Activated naive CD4-positive, alpha-beta T cell treated with anti-CD3 and anti-CD28 coated beads, Interleukin-2, amount 50 U/mL, for 24 hours (primary cell): ENCODE measurements at regions not wholly inside any gene's neighbourhood (a gene's known extent, or its start where the extent isn't known, plus 50 kb on each side); places are given as distances from the start of the nearest gene placed in this dataset.
A peak's percentile ranks its signal among the peaks of the same experiment; 100 is the strongest.
"Not testable (repeated sequence)": the region's sequence is repeated elsewhere in the genome, so short reads cannot be mapped to it uniquely, and the experiment has no call there.

Experiments
- H3K27ac Mint-ChIP-seq: one replicate; pipeline ENCODE4 v1.8.0; 2021; ENCODE audit warnings: mild to moderate bottlenecking, mixed read lengths
- H3K27me3 Mint-ChIP-seq: one replicate; pipeline ENCODE4 v1.8.0; 2021; ENCODE audit warnings: mixed read lengths
- H3K36me3 Mint-ChIP-seq: one replicate; pipeline ENCODE4 v1.8.0; 2021; ENCODE audit warnings: mixed read lengths
- H3K4me1 Mint-ChIP-seq: one replicate; pipeline ENCODE4 v1.8.0; 2021; ENCODE audit warnings: mixed read lengths
- H3K4me3 Mint-ChIP-seq: one replicate; pipeline ENCODE4 v1.8.0; 2021; ENCODE audit warnings: mild to moderate bottlenecking, mixed read lengths
- H3K9me3 Mint-ChIP-seq: one replicate; pipeline ENCODE4 v1.8.0; 2021; ENCODE audit warnings: mixed read lengths

DNA sequence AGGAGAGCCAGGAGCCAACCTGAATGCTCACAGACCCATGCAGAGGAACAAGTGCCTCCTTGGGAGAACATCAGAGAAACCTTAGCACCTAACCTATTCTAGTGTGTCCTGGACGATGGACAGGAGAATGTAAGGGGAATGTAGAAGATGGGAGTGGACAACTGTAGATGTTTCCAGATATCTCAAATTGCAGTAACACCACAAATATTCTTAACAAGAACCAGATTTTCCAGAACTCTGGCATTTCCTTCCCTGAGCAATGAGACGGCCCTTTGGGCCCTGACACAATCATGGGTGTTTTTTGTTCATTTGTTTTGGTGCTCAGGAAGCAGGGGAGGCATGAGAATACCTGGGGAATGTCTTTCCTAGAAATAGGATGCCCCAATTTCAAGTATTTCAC, 196.1 kb upstream of the PRSS1 start:
- Mint-ChIP-seq H3K9me3 (no peaks in the 10 kb centered on the region), H3K4me1 (peaks cover 7% of the 10 kb centered on the region), H3K36me3 (peaks cover 1% of the 10 kb centered on the region), H3K27me3 (no peaks in the 10 kb centered on the region), H3K4me3 (no peak overlapping the region), H3K27ac (no peak overlapping the region)

DNA sequence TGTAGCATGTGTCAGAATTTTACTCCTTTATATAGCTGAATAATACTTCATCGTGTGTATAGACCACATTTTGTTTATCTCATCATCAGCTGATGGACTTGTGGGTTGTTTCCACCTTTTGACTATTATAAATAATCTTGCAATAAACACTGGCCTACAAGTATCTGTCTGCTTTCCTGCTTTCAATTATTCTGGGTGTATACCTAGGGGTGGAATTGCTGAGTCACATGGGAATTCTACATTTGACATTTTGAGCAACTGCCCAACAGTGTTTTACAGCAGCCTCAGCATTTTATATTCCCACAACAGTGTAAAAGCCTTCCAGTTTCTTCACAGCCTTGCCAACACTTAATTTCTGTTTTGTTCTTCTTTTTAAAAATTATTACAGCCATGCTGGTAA, 200.3 kb upstream of the PRSS1 start:
- H3K4me3 Mint-ChIP-seq, result no peak overlapping the region
- H3K9me3 Mint-ChIP-seq, result no peaks in the 10 kb centered on the region
- no peaks in the 10 kb centered on the region for H3K27me3 Mint-ChIP-seq
- no peak overlapping the region for H3K27ac Mint-ChIP-seq
- H3K36me3 Mint-ChIP-seq, result no peaks in the 10 kb centered on the region
- no peaks in the 10 kb centered on the region for H3K4me1 Mint-ChIP-seq

DNA sequence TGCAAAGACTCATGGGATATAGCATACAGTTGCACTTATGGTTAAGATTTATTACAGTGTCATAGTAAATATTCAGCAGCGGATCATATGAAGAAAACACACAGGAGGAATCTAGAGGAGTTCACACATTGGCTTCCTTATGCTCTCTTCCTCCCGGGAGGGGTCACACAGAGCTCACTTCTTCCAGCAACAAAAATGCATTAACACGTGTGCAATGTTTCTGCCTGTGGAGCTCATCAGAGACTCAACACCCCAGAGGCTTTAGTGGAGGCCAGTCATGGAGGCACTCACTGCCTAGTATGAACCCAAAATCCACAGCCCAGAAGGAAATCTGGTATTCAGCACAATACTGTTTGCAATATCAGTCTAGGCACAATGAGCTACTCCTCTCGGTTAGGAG, 202.8 kb upstream of the PRSS1 start:
- no peaks in the 10 kb centered on the region for H3K27me3 Mint-ChIP-seq
- H3K4me3 Mint-ChIP-seq, result no peak overlapping the region
- H3K27ac Mint-ChIP-seq, result no peak overlapping the region
- H3K36me3 Mint-ChIP-seq, result no peaks in the 10 kb centered on the region
- H3K9me3 Mint-ChIP-seq, result no peaks in the 10 kb centered on the region
- peaks cover 4% of the 10 kb centered on the region for H3K4me1 Mint-ChIP-seq

DNA sequence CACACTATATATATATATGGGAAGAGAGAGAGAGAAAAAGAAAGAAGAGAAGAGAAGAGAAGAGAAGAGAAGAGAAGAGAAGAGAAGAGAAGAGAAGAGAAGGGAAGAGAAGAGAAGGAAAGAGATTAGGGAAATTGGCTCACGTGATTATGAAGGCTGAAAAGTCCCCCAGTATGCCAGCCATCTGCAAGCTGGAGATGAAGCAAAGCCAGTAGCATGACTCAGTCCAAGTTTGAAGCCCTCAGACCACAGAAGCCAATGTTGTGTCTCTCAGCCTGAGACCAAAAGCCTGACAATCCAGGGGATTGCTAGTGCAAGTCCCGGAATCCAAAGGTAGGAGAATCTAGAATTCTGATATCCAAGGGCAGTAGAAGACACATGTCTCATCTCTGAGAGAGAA, 206.3 kb upstream of the PRSS1 start:
- Mint-ChIP-seq H3K9me3 (no peaks in the 10 kb centered on the region), H3K27me3 (no peaks in the 10 kb centered on the region), H3K27ac (no peak overlapping the region), H3K4me3 (no peak overlapping the region), H3K36me3 (peaks cover 2% of the 10 kb centered on the region), H3K4me1 (peaks cover 24% of the 10 kb centered on the region)

DNA sequence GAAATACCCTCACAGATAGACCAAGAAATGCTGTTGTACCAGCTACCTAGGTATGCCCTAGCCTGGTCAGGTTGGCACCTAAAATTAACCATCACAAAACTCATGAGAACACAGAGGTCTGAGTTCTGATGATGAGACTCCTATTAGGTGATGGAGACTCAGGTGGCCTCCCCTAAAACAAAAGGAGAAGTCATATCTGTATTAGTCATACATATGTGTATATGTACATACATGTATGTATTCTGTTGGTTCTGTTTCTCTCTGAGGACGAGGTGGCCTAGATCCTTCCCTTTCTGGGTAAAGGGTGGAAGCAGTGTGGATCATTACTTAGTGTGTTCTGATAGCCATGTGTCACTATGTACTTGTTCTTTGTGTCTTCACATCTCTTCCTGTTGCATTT, 207.2 kb upstream of the PRSS1 start:
- H3K27me3 Mint-ChIP-seq, result no peaks in the 10 kb centered on the region
- no peaks in the 10 kb centered on the region for H3K9me3 Mint-ChIP-seq
- no peak overlapping the region for H3K4me3 Mint-ChIP-seq
- peak overlapping the region; percentile 81 for H3K27ac Mint-ChIP-seq
- peaks cover 2% of the 10 kb centered on the region for H3K36me3 Mint-ChIP-seq
- peaks cover 29% of the 10 kb centered on the region for H3K4me1 Mint-ChIP-seq

DNA sequence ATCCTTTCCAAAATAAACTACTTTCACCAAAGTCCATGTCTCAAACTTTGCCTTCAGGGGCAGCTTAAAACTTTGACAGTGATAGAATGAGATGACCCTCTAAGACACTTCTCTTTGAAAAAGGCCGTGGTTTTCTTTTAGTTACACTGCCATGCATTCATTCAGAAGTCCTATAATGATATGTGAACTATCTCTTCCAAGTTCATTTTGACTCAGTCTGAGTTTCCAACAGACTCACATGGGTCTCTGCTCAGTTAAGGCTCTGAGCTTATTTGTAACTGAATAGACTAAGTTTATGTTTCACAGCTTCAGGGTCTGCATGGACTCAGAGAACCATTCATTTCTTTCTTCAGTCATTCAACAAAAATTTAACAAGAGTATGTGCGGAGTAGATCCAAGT, 208.9 kb upstream of the PRSS1 start:
- peaks cover 38% of the 10 kb centered on the region for H3K4me1 Mint-ChIP-seq
- H3K27ac Mint-ChIP-seq, result peak overlapping the region; percentile 97
- peak overlapping the region; percentile 59 for H3K4me3 Mint-ChIP-seq
- H3K27me3 Mint-ChIP-seq, result no peaks in the 10 kb centered on the region
- H3K36me3 Mint-ChIP-seq, result peaks cover 2% of the 10 kb centered on the region
- no peaks in the 10 kb centered on the region for H3K9me3 Mint-ChIP-seq

DNA sequence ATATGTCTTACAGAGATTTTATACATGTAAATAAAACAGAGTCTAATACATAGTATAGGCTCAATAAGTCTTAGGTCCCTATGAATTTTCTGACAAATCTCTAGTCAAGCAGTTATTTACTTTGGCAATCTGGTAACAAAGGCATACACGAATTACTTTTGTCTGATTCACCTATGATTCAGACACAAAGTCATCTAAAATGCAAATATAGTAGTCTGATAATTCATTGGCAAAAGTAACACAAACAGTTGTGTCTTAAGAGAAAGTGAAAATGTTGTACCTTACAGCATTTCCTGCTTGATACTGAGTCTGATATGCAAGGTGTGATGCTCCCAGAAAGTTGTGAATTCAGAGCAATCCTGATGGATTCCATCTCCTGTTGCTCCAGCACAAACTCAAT, 209.4 kb upstream of the PRSS1 start:
- Mint-ChIP-seq H3K4me1 (peaks cover 43% of the 10 kb centered on the region), H3K27ac (peak overlapping the region; percentile 97), H3K4me3 (peak overlapping the region; percentile 59), H3K27me3 (no peaks in the 10 kb centered on the region), H3K9me3 (no peaks in the 10 kb centered on the region), H3K36me3 (peaks cover 2% of the 10 kb centered on the region)

DNA sequence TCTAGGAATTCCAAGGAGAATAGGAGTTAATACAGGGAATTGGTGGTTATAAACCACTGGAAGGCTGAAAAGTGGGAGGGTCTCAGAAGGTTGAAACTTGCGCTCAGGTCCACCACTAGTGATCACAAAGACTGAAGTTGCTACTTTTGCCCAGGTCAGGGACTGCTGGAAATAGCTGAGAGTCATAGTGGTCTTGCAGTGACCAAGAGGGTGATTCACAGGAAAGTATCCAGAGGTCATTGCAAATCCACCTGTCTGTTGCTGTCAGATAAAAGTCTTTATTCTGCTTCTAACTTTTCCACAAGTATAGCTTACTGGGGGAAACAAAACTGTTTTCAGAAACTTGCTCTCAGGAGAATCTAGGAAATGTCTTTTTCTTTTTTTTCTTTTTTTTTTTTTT, 211.5 kb upstream of the PRSS1 start:
- Mint-ChIP-seq H3K4me1 (peaks cover 45% of the 10 kb centered on the region), H3K36me3 (peaks cover 2% of the 10 kb centered on the region), H3K27ac (peak overlapping the region; percentile 87), H3K4me3 (peak overlapping the region; percentile 19), H3K27me3 (no peaks in the 10 kb centered on the region), H3K9me3 (no peaks in the 10 kb centered on the region)

DNA sequence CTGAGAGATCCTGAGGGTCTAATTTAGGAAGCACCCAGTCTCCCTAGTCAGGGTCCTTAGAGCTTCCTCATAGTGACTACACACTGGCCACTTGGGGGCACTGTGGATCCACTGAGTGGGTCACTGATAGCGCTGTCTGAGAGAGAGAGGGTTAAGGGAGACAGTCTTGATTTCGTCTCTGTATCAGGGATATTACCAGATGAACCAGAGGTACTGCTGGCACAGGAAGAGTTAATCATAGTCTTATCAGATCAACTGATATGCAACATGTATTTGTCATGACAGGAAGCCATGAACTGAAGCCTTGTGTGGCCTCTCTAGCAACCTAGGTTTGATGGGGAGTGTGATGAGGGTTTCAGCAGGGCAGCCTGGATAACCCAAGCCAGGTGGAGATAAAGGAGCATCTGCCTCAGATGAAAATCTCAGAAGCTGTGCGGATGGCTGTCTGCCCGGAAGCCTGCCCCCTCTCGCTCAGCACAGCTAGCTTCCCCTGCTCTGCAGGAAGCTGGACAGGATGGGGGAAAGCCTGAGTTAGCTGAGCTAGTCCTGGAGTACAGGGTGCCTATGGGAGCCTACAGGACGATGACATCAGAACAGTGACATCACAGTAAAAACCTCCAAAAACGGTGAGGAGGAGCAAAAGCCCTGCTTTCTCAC, 214.0 kb upstream of the PRSS1 start:
- Mint-ChIP-seq H3K36me3 (no peaks in the 10 kb centered on the region), H3K27ac (peak overlapping the region; percentile 94), H3K4me3 (peak overlapping the region; percentile 85), H3K4me1 (peaks cover 36% of the 10 kb centered on the region), H3K27me3 (no peaks in the 10 kb centered on the region), H3K9me3 (no peaks in the 10 kb centered on the region)

DNA sequence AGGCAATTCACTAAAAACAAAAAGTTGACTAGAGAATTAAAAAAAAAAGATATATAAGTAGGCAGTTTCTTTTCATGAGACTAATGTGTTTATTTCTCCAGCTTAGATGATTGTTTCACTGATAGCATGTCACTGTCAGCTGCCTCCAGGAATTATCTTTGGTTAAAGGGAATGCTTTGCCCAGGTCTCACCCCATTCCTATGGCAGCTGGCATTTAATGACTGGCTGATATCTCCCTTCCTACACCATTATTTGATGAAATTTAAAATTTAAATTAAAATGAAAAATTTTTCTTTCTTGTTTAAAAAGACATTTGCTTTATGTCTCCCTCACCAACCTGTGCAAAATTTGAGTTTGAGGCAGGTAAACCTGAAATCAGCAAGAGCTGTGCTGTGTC, 214.5 kb upstream of the PRSS1 start:
- Mint-ChIP-seq H3K27ac (peak overlapping the region; percentile 94), H3K4me3 (no peak overlapping the region), H3K9me3 (no peaks in the 10 kb centered on the region), H3K36me3 (no peaks in the 10 kb centered on the region), H3K4me1 (peaks cover 31% of the 10 kb centered on the region), H3K27me3 (no peaks in the 10 kb centered on the region)

DNA sequence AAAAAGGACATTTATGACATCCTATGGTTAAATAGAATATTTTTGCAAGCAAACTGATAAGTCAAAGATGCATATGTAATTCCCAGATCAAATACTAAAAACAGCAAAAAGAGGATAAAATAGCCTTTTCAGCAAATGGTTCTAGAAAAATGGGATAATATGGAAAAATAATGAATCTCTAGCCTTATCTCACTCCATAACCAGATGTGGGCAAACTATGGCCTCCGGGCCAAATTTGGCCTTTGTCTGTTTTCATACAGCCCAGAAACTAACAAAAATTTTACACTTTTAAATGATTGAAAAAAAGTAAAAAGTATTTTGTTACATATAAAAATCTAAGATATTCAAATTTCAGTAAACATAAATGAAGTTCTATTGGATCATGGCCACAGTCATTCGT, 215.4 kb upstream of the PRSS1 start:
- Mint-ChIP-seq H3K4me1 (peaks cover 24% of the 10 kb centered on the region), H3K27ac (no peak overlapping the region), H3K27me3 (no peaks in the 10 kb centered on the region), H3K4me3 (no peak overlapping the region), H3K36me3 (no peaks in the 10 kb centered on the region), H3K9me3 (no peaks in the 10 kb centered on the region)

DNA sequence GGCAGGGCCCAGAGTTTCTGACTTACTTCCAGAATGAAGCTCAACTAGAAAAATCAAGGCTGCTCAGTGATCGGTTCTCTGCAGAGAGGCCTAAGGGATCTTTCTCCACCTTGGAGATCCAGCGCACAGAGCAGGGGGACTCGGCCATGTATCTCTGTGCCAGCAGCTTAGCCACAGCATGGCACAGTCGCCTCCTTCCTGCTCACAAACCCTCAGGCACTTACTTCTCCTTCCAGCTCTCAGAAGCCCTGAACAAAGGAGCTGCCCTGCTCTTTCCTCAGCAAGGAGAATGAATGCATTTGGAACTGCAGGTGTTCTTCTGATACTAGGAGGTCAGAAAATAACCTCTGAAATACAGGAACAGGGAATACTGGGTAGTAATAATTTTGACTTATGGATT, 219.7 kb upstream of the PRSS1 start:
- H3K9me3 Mint-ChIP-seq, result no peaks in the 10 kb centered on the region
- H3K27ac Mint-ChIP-seq, result no peak overlapping the region
- H3K27me3 Mint-ChIP-seq, result no peaks in the 10 kb centered on the region
- H3K4me3 Mint-ChIP-seq, result no peak overlapping the region
- H3K4me1 Mint-ChIP-seq, result no peaks in the 10 kb centered on the region
- H3K36me3 Mint-ChIP-seq, result no peaks in the 10 kb centered on the region

DNA sequence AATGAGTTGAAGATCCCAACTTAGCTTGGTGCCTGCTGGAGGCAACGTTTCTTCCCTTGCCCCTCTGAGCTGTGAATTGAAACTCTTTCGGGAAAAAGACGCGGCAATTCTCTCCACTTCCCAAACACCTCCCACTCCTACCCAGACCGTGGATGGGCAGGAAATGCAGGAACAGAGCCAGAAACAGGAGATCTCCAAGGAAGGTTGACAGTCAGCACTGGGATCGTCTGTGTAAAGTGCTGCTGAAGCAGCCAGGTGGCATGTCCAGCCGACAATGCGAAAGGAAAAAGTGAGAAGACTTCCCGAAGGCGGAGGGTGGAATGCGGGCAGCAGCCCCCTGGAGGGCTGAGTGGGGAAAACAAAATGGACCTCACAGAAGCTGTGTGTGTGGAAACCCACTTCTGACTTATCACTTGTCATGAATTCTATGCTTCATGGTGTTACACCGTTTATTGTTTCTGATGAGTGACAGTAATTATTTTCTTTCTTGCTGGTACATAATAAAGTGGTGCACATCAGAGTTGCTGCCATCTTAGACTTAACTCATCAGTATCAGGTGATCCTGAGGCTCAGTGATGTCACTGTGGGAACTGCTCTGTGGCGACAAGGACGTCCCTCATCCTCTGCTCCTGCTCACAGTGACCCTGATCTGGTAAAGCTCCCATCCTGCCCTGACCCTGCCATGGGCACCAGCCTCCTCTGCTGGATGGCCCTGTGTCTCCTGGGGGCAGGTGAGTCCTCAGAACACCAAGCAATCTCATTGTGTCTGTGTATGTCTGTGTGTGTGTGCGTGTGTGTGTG, 220.5 kb upstream of the PRSS1 start:
- Mint-ChIP-seq H3K27me3 (no peaks in the 10 kb centered on the region), H3K4me1 (no peaks in the 10 kb centered on the region), H3K27ac (peak overlapping the region; percentile 68), H3K36me3 (no peaks in the 10 kb centered on the region), H3K9me3 (no peaks in the 10 kb centered on the region), H3K4me3 (peak overlapping the region; percentile 30)

DNA sequence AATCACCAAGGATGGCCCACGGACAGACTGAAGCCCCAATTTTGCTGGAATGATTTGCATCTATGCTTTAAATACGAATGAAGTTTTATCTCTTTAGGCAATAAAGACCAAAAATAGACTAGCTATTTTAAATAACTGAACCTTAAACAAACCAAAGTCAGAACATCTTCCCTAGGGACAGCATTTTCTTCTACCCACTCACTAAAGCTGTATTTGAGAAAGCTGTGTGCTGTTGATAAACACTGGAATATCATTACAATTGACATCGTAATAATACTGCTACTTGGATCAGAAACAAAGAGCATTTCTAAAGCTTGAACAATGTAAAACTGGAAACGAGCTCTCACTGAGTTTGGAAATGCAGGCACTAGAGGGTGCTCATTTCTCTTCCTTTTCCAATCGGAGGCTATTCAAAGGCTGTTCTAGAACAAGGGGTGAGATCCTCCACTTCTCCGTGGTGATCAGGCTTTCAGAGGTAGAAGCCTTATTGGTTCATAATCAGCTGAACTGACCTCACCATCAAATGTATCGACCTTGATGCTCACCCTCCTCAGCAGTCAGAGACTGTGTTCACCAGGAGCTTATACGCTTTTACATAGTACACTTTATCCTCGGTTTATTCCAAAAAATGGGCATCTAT, 225.3 kb upstream of the PRSS1 start:
- H3K36me3 Mint-ChIP-seq, result no peaks in the 10 kb centered on the region
- H3K27me3 Mint-ChIP-seq, result no peaks in the 10 kb centered on the region
- no peaks in the 10 kb centered on the region for H3K9me3 Mint-ChIP-seq
- H3K4me1 Mint-ChIP-seq, result peaks cover 22% of the 10 kb centered on the region
- no peak overlapping the region for H3K4me3 Mint-ChIP-seq
- no peak overlapping the region for H3K27ac Mint-ChIP-seq

DNA sequence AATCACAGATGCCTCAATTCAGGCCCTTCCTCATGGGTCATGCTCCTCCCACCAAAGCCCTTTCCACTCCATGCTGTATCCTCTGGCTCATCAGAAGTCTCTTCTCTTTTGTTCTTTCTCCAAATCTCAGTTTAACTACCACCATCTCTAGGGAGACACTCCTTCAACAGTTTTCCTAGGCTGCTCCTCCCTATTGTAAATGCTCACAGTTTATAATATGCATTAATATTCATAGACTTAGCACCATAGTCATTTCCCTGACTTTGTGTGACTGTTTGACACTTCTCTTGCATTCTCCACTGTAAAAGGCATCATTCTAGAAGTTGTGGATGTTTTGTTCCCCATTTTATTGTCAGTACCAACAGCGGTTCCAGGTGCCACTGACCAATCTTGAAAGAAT, 226.5 kb upstream of the PRSS1 start:
- no peaks in the 10 kb centered on the region for H3K9me3 Mint-ChIP-seq
- no peaks in the 10 kb centered on the region for H3K36me3 Mint-ChIP-seq
- H3K4me3 Mint-ChIP-seq, result no peak overlapping the region
- H3K4me1 Mint-ChIP-seq, result peaks cover 30% of the 10 kb centered on the region
- H3K27me3 Mint-ChIP-seq, result no peaks in the 10 kb centered on the region
- H3K27ac Mint-ChIP-seq, result peak overlapping the region; percentile 36

DNA sequence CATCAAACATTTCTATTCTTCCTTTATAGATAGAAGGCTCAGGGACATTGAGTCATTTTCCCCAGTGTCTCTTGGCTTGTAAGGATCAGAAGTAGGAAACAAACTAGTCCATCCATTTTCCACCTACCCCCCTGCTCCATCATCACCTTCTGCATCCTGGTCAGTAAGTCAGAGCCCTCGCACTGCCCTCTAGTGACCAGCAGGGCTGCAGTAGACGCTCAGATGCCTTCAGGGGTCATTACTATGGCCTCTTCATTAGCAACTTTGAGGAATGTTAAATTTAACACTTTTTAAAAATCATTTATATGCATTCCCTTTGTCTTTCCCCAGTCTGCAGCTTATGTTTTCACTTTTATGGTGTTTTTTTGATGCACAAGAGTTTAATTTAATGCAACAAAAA, 228.4 kb upstream of the PRSS1 start:
- not testable (repeated sequence) for H3K27me3 Mint-ChIP-seq, H3K4me3 Mint-ChIP-seq, H3K36me3 Mint-ChIP-seq, H3K9me3 Mint-ChIP-seq
- peak overlapping the region; percentile 95 for H3K27ac Mint-ChIP-seq
- peaks cover 38% of the 10 kb centered on the region for H3K4me1 Mint-ChIP-seq
